ENCODE measurements at regions not wholly inside any gene's neighbourhood (a gene's known extent, or its start where the extent isn't known, plus 50 kb on each side); places are given as distances from the start of the nearest gene placed in this dataset.
"Not testable (repeated sequence)": the region's sequence is repeated elsewhere in the genome, so short reads cannot be mapped to it uniquely, and the experiment has no call there.

DNA sequence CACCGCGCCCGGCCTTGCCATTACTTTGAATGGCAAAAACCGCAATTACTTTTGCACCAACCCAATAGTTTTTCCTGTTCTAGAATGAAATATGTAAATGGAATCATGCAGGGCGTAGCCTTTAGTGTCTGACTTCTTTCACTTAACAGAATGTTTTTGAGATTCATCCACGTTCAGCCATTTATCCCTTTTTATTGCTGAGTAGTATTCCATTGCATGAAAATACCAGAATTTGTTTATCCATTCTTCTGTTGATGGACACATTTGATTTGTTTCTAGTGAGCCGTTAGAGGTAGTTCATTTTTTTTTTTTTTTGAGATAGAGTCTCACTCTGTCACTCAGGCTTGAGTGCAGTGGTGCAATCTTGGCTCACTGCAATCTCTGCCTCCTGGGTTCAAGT, 90.6 kb downstream of the SLC25A47 start:
- DNase-seq, result no peak
- in situ Hi-C loops (cut with MboI; ENCODE audit: low pct_unique_long_range_greater_than_20kb, low sequenced_read_pairs), result no loop called here

DNA sequence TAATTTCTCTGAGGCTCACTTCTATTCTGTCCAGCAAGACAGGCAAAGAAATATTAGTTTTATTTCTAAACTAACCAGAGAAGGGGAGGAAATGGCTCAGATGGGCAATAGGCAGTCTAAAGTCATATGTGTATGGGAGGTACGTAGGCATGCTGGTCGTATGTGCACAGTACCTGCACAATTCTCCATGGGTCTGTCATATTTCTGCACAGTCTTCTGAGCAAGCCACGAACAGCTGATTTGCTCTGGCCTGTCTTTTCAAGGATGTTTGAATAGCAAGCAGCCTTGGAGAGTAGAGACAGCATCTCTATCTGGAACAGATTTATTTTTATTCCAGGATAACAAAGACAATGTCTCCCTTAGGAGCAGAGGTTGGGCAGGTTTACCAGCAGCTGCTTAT, 92.1 kb downstream of the SLC25A47 start:
- in situ Hi-C loops (cut with MboI; ENCODE audit: low pct_unique_long_range_greater_than_20kb, low sequenced_read_pairs), result no loop called here
- DNase-seq, result no peak

DNA sequence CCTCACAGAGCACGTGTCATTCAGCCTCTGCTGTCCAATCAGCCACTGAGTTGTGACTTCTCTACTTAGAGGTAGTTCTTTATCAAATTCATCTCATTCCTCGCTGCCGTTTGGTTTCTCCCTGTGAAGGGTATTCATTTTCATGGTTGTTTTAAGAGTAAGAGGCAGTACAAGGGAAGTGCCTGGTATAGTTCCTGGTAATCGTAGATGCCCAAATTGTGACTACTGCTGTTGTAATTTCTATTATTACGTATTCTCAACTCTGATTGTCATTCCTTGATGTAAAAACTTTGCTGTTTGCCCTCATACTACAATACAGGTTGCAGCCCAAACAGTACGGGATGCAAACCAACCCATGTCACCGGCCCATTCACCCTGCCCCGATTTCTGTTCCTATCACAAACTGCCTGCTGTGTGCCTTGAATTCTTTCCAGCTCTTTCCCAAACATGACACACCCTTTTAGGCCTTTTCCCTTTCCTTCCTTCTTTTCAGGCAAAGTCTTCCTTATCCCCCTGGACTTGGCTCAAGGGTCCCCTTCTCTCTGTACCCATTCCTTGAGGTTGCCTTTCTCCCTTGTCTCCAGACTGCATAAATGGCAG, 93.0 kb downstream of the SLC25A47 start:
- in situ Hi-C loops (cut with MboI; ENCODE audit: low pct_unique_long_range_greater_than_20kb, low sequenced_read_pairs), result no loop called here
- DNase-seq, result no peak

DNA sequence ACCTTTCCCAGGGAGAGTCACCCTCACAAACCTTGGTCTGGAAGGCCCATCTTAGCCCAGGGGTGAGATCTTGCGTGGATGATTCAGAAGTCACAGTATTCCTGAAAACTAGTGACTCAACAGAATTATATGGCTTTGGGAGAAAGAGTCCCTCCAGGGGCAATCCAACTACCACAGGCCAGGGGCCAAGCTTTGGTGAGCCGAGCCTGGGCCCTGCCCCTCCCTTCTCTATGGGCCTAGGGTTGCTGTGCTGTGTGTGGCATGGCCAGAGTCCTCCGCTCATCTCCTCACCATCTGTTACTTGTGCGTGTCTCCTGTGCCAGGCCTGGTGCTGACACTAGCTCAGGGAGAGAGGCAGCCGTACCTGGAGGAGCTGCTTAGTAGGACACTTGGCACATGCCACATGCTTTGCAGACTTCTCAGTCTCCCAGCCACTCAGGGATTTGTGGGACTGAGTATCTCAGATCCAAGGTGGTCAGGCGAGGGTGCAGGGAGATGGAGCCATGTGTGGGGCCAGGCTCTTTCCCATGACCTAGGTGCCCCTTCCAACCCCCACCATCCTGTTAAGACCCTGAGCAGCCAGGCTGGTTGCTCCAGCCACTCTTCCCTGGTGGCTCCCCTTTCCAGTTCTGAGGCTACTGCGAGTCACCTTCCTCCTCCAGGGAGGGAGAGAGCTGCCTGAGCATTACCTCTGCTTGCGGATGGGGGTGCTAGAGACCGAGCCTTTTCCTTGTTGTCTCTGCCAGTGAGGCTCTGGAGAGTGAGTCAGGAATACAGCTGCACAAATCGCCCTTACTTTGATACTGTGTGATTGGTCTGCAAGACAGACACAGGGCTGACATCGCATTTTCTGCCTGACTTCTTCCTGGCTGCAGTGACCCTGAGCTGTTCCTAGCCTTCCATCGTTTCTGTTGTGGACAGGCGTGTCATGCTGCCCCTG, 94.1 kb downstream of the SLC25A47 start:
- DNase-seq, result no peak
- in situ Hi-C loops (cut with MboI; ENCODE audit: low pct_unique_long_range_greater_than_20kb, low sequenced_read_pairs), result no loop called here

DNA sequence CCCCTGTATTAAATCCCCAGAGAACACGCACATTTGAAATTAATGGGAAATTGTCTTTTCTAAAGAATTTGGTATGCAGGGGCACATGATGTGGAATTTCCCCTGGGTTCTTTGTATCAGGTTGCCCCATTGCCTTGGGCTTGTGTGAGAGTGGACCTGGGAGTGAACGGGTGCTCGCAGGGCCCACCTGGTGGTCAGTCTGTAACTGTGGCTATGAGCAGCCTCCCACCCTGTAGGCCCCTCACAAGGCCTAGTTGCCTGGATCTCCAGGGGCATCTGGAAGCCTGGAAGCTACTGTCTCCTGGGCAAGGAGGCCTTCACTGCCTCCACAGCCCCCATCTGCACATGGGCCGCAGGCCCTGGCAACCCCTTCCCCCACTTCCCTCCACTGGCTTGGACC, 96.7 kb downstream of the SLC25A47 start:
- DNase-seq, result no peak

DNA sequence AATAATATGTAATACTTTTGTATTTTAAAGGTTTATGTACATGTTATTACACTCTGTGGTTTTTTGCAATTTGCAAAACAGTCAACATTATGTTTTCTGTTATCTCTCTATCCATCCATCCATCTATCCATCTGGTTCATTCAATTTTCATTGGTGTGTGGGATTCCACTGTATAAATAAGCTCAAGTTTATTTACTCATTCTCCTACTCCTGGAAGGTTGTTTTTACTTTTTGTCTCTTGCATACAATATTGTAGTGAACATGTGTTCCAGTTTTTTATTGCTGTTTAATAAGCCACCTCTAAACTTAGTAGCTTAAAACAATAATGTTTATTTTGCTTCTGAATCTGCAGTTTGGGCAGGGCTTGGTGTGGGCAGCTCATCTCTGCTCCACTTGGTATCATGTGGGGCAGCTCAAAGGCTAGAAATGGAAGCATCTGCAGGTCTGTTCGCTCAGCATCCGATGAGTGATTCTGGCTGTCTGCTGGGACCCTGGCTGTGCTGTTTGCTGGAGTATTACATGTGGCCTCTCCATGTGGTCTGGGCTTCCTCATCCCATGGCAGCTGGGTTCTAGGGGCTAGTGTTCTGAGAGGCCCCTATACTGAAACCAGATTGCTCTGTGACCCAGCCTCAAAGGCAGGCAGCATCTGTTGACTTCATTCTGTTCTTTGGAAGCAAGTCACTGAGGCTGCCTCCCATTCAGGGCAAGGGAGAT, 98.8 kb downstream of the SLC25A47 start:
- in situ Hi-C loops (cut with MboI; ENCODE audit: low pct_unique_long_range_greater_than_20kb, low sequenced_read_pairs), result no loop called here
- DNase-seq, result no peak

More for the DNA sequence above, 96.7 kb downstream of the SLC25A47 start:
- in situ Hi-C loops (cut with MboI; ENCODE audit: low pct_unique_long_range_greater_than_20kb, low sequenced_read_pairs), result no loop called here

DNA sequence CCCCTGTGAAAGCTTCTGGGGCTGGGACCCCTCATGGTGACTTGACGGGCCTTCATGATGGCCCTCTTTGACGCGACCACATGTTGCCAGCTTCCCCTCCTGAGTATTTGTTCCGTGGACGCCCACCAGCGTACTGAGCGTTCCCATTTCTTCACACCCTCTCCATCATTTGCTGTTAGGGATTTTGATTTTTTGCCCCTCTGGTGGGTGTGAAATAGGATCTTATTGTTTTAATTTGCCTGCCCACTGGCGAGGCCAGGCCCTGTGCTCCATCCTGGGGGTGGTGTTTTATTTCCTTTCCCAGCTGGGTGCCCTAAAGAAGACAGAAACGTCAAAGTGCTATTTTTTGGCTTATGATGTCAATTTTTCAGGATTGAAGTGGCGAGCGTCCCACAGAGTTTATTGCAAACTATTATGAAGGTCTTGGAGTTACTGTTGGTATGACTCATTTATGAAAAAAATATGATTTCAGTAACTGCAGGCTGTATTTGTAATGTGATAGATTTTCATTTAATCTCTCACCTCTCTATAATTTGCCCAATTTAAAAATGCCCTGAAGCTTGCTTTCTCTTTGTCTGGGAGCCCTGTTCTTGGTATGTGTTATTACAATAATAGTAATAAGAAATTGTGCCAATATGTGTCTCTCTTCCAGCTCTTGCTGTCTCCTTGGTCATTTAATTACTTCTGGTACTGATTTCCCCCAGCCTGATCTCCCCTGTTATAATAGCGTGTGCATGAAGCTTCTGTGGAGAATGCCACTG, 99.6 kb downstream of the SLC25A47 start:
- in situ Hi-C loops (cut with MboI; ENCODE audit: low pct_unique_long_range_greater_than_20kb, low sequenced_read_pairs), result no loop called here
- DNase-seq, result no peak

DNA sequence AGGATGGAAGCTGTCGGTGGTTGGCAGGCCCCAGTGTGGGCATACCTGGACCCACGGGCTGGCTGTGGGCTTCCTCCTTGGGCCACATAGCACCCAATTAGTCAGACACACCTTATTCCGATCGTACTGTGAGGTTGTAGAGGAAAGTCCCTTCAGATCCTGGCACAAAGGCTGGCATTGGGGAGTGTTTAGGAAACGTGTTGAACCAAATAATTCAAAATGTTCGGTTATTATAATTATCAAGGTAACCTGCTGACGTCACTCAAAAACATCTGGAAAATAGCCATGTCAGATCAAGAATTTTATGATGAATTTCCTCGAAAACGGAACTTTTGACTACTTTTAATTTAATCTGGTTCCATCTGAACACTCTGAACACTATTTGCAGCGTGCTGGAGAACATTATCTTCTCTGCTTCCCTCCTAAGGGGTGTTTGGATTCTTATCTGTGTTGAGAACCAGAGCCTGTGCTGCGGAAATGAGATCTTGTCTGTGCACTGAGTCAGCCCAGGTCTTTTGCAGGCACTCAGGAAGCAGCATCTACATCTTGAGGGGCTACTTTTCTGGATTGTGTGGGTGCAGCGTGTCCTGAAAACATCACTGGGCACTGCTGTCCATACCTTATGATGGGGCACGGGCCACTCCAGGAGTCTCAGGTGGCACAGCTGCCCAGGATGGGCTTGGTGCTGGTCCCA, 100.3 kb downstream of the SLC25A47 start:
- in situ Hi-C loops (cut with MboI; ENCODE audit: low pct_unique_long_range_greater_than_20kb, low sequenced_read_pairs), result no loop called here
- no peak for DNase-seq

DNA sequence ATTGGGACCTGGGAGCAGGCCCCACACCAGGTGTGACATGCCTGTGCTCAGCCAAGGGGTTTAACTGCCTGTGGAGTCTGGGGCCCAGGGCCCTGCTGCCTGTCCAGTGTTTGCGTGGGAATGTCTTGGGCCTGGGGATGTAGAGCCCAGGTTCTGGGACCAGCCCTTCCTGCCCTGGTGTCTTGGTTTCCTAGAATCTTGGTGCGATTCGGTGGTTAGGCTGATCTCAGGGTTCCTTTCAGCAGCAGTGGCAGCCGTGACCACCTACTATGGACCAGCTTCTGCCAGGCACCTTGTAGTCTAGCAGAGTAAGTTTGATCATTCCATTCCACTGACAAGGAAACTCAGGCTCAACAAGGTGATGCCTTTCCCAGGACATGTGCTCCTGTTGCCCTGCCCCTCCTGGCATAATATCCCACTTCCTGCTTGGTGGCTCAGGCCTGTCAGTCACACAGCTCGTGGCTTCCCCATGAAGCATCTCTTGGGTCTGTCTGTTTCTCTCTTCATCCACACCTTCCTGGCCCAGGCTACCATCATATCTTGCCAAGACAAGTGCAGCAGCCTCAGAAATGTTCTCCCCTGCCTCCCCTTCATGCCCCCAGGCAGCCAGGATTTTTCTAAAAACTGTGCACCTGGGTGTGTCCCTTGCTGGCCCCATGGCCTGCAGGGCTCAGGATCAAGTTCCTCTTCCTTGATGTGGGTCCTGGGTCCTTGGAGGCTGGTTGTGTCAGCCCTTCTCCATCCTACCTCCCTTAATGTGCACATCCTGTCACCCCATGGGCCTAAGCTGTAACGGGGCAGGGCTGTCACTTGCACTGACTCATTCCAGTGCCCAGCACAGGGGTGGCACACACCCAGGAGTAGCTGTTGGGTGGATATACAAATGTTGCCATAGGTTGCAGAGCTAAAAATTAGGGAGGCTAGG, 101.6 kb downstream of the SLC25A47 start:
- in situ Hi-C loops (cut with MboI; ENCODE audit: low pct_unique_long_range_greater_than_20kb, low sequenced_read_pairs), result no loop called here
- DNase-seq, result no peak

DNA sequence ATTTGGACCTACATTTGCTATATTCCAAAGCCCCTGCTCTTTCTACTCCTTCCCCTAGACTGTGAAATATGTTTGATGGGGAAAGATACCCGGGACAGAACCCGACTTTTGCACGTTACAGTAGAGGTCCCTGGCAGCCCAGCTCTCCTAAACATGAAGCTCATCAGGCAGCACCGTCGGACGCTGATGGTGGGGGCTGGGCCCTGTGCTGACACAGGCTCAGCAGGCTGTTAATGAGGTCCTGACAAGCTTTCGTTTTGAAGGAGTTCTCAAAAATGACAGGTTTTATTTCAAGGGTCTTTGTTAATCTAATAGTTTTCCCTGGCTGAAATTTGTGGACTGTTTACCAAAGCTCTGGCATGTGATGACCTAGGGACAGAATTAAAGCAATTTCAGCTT, 102.3 kb downstream of the SLC25A47 start:
- no peak for DNase-seq
- in situ Hi-C loops (cut with MboI; ENCODE audit: low pct_unique_long_range_greater_than_20kb, low sequenced_read_pairs), result no loop called here

DNA sequence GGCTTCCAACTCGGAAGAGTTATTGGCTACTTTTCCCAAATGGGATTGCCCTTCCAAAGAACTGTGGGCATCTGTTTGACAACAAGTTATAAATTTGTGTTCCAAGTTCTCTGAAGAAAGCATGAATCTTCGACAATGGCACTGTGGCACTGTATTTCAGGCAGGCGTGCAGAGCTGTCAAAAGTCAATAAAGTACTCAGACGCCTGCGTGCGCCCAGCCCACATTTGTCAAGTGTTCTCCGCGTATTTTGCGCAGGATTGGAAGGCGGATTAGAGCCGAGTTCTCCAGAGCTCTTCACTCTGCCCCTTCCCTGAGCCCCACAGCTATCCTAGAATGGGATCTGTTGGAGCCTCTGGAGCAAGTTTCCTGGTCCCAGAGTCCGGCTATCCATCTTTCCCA, 103.2 kb downstream of the SLC25A47 start:
- in situ Hi-C loops (cut with MboI; ENCODE audit: low pct_unique_long_range_greater_than_20kb, low sequenced_read_pairs), result no loop called here
- DNase-seq, result no peak

DNA sequence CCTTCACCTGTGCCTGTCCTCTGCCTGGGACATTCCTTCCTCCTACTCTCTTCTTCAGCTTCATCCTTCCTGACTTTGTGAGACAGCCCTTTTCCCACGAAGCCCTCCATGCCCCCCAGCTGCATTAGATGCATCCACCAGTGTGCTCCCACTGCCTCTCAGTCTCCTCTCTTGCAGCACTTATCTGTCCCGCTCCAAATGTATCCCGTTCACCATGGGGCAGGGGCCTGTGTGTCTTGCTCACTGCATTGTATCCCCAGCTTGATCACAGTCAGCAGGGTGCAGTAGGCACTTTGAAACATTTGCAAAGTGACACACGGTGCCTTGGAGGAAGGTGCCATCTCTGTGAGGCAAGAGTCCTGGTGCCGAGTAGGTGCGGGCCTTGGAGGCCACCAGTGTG, 104.0 kb downstream of the SLC25A47 start:
- in situ Hi-C loops (cut with MboI; ENCODE audit: low pct_unique_long_range_greater_than_20kb, low sequenced_read_pairs), result no loop called here
- no peak for DNase-seq

DNA sequence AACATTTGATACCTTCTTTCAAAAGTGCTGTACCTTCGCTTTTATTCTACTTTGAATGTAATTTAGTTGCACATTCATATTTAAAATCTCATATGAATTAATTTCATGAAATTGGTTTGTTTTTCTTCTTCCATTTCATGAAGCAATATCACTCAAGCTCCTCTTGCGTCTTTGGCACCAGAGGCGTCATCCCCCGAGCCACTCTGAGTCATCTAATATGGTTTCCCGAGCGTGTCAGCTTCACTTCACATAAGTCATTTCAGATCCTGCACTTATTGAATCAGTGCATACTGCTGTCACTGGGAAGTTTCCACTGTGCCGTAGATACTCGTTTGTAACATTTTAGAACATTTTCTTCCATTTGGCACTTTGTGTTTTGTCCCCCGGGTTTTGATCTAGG, 105.6 kb downstream of the SLC25A47 start:
- DNase-seq, result no peak

DNA sequence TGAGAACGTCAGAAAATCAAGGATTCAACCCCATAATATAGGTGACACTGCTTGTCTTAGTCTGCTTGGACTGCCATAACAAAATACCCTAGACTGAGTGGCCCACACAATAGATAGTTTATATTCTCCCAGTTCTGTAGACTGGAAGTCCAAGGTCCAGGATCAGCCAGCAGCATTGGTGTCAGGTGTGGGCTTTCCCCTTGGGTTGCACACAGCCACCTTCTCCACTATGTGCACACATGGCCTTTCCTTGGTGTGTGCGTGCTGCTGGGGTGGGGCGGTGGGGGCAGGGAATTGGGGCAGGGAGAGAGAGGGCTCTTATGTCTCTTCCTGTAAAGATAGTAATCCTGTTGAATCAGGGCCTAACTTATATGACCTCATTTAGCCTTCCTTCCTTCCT, 106.4 kb downstream of the SLC25A47 start:
- in situ Hi-C loops (cut with MboI; ENCODE audit: low pct_unique_long_range_greater_than_20kb, low sequenced_read_pairs), result no loop called here

More for the DNA sequence above, 105.6 kb downstream of the SLC25A47 start:
- in situ Hi-C loops (cut with MboI; ENCODE audit: low pct_unique_long_range_greater_than_20kb, low sequenced_read_pairs), result no loop called here

DNA sequence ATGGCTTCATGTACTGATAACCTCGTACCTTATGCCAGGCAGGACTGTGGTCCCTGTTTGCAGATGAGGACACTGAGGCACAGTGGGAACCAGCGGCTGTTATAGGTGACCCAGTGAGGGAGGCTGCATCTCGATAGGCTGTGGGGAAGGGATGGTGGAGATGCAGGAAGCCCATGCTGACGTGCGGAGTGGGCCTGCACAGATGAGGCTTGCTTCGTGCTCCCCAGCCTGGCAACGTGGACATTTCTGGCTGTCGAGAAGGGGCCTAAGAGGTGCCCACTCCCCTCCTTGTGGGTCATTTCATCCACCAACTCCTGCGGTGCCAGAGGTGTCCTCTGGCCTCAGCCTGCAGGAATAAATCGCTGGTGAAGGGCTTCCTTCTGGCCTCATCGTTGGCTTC, 107.4 kb downstream of the SLC25A47 start:
- no peak for DNase-seq
- in situ Hi-C loops (cut with MboI; ENCODE audit: low pct_unique_long_range_greater_than_20kb, low sequenced_read_pairs), result no loop called here

More for the DNA sequence above, 106.4 kb downstream of the SLC25A47 start:
- no peak for DNase-seq

DNA sequence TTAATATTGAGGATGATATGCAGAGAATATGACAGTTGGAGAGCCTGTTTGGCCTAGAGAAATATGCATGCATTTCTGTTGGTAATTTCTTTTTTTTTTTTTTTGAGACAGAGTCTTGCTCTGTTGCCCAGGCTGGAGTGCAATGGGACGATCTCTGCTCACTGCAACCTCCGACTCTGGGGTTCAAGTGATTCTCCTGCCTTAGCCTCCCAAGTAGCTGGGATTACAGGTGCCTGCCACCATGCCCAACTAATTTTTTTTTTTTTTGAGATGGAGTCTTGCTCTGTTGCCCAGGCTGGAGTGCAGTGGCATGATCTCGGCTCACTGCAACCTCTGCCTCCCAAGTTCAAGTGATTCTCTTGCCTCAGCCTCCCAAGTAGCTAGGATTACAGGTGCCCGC, 108.3 kb downstream of the SLC25A47 start:
- in situ Hi-C loops (cut with MboI; ENCODE audit: low pct_unique_long_range_greater_than_20kb, low sequenced_read_pairs); DNase-seq: not testable (repeated sequence)

DNA sequence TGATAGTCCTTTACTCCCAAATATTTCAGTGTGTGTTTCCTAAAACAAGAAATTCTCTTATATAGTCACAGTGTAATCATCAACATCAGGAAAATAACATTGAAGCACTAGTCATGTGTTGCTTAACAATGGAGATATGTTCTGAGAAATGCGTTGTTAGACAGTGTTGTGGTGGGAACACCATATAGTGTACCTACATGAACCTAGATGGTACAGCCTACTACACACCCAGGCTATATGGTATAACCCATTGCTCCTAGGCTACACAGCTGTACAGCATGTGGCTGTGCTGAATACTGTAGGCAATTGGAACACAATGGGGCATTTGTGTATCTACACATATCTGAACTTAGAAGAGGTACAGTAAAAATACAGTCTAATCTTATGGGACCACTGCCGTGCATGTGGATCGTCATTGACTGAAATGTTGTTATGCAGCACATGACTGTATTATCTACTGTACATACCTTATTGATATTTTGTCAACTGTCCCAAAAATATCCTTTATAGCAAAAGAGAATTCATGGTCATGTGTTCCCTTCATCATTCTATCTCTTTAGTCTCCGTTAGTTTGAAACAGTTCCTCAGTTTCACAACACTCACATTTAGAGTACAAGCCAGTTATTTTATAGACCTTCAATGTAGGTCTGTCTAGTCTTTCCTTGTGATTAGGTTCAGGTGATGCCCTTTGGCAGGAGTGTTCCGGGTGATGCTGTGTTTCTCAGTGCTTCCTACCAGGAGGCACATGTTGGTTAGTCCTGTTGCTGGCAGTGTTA, 109.7 kb downstream of the SLC25A47 start:
- in situ Hi-C loops (cut with MboI; ENCODE audit: low pct_unique_long_range_greater_than_20kb, low sequenced_read_pairs), result no loop called here
- DNase-seq, result no peak
